A549 (cell line): ENCODE measurements at regions not wholly inside any gene's neighbourhood (a gene's known extent, or its start where the extent isn't known, plus 50 kb on each side); places are given as distances from the start of the nearest gene placed in this dataset.

Experiments
- ATAC-seq, 2 experiments: fragments of 200-7000 bp in 1 of 2; fragments of >200 bp in 1 of 2; cut with Nextera tagmentation in 1 of 2; cut with Tn5 transposase in 1 of 2; 3 replicates each; pipeline versions ENCODE4 v1.8.0 to v1.9.1; 2018 to 2020; ENCODE audit warnings: mild to moderate bottlenecking in 1 of 2, moderate library complexity in 1 of 2
- CTCF ChIA-PET: fragments of 300-600 bp; sonication (Branson Sonifier 250); formaldehyde crosslinking; extraction: SDS; loops from one replicate; lab custom pipeline; 2021; ENCODE audit warnings: antibody characterized with exemption, inconsistent platforms; lab: Yijun Ruan, JAX
- POLR2A ChIA-PET: fragments of 350-600 bp; formaldehyde crosslinking; extraction: SDS; loops from one replicate; lab custom pipeline; 2021; ENCODE audit warnings: antibody characterized with exemption, inconsistent platforms; lab: Yijun Ruan, JAX
- DNase-seq, 2 experiments: peaks; one replicate each; pipeline versions ENCODE4 v3.0.0 to v3.0.0-alpha.2; 2011 to 2016; ENCODE audit warnings: low read depth in 1 of 2, low spot score in 1 of 2
- FAIRE-seq: peaks from 2 replicates; lab custom pipeline; 2011; peaks lifted over from hg19 to GRCh38; lab: Jason Lieb, UNC
- H3K27ac ChIP-seq, 2 experiments: fragments of >200 bp; sonication (Bioruptor Twin); formaldehyde crosslinking; 3 replicates each; pipeline ENCODE4 v1.5.1; 2016 to 2017
- H3K4me1 ChIP-seq: fragments of >200 bp; sonication (Bioruptor Twin); formaldehyde crosslinking; 3 replicates; pipeline ENCODE4 v1.6.1; 2016
- H3K4me2 ChIP-seq: fragments of >200 bp; sonication (Bioruptor Twin); formaldehyde crosslinking; 3 replicates; pipeline ENCODE4 v1.6.1; 2016
- H3K4me3 ChIP-seq: fragments of >200 bp; sonication (Bioruptor Twin); formaldehyde crosslinking; 3 replicates; pipeline ENCODE4 v1.5.1; 2016
- H3K9me3 ChIP-seq: fragments of >200 bp; sonication (Bioruptor Twin); formaldehyde crosslinking; 3 replicates; pipeline ENCODE4 v1.6.1; 2016
- CHD2 ChIP-seq: fragments of 150-350 bp; IDR thresholded peaks from 2 replicates; pipeline ENCODE4 v1.6.1; 2014; ENCODE audit warnings: low read length; ENCODE audit not compliant: partially characterized antibody
- CHD4 ChIP-seq: fragments of 200-600 bp; sonication (generic); IDR thresholded peaks from 2 replicates; pipeline ENCODE4 v1.6.1; 2016; ENCODE audit warnings: antibody characterized with exemption, mild to moderate bottlenecking, borderline replicate concordance
- CTCF ChIP-seq: fragments of >200 bp; sonication (Bioruptor Twin); formaldehyde crosslinking; IDR thresholded peaks from 3 replicates; pipeline ENCODE4 v1.5.1; 2016
- EHMT2 ChIP-seq: fragments of 200-600 bp; sonication (generic); IDR thresholded peaks from 2 replicates; pipeline ENCODE4 v1.6.1; 2016; ENCODE audit warnings: antibody characterized with exemption, low read depth, mild to moderate bottlenecking, moderate library complexity
- ELK1 ChIP-seq: fragments of 150-350 bp; IDR thresholded peaks from 2 replicates; pipeline ENCODE4 v1.6.1; 2014; ENCODE audit warnings: low read depth, mild to moderate bottlenecking, low read length
- EP300 ChIP-seq, 2 experiments: fragments of >200 bp; sonication (Bioruptor Twin); formaldehyde crosslinking; IDR thresholded peaks; 2 replicates in 1 of 2; 3 replicates in 1 of 2; pipeline ENCODE4 v1.6.1; 2016 to 2017
- ESRRA ChIP-seq: fragments of 150-350 bp; IDR thresholded peaks from 2 replicates; pipeline ENCODE4 v1.6.1; 2014; ENCODE audit warnings: mild to moderate bottlenecking, low read length, borderline replicate concordance
- FOXS1 ChIP-seq: fragments of 250-450 bp; sonication (Bioruptor Pico); IDR thresholded peaks from 2 replicates; pipeline ENCODE4 v1.5.0; 2020; ENCODE audit warnings: mild to moderate bottlenecking, moderate library complexity
- HDAC2 ChIP-seq: fragments of 200-600 bp; sonication (generic); IDR thresholded peaks from 2 replicates; pipeline ENCODE4 v1.6.1; 2016
- HOXA7 ChIP-seq: fragments of 250-450 bp; sonication (Bioruptor Pico); IDR thresholded peaks from 2 replicates; pipeline ENCODE4 v1.5.0; 2020; ENCODE audit warnings: mild to moderate bottlenecking, moderate library complexity
- HOXB5 ChIP-seq: fragments of 250-450 bp; sonication (Bioruptor Pico); IDR thresholded peaks from 2 replicates; pipeline ENCODE4 v1.5.0; 2020; ENCODE audit warnings: mild to moderate bottlenecking, moderate library complexity
- JUN ChIP-seq, 2 experiments: fragments of >200 bp; sonication (Bioruptor Twin); formaldehyde crosslinking; IDR thresholded peaks; 2 replicates in 1 of 2; 3 replicates in 1 of 2; pipeline ENCODE4 v1.6.1; 2016 to 2017
- MYC ChIP-seq: IDR thresholded peaks from 2 replicates; pipeline ENCODE4 v1.6.1; 2012; ENCODE audit warnings: mild to moderate bottlenecking, inconsistent platforms, low read length, improper control_type of control experiment, borderline replicate concordance
- NFE2L2 ChIP-seq: fragments of 150-350 bp; conservative IDR thresholded peaks from 2 replicates; pipeline ENCODE4 v1.6.1; 2014; ENCODE audit warnings: low read length
- PBX3 ChIP-seq: IDR thresholded peaks from 2 replicates; pipeline ENCODE4 v1.6.1; 2012
- RARB ChIP-seq: fragments of 250-450 bp; sonication (Bioruptor Pico); IDR thresholded peaks from 2 replicates; pipeline ENCODE4 v1.8.0; 2021; ENCODE audit warnings: mild to moderate bottlenecking, moderate library complexity
- RCOR1 ChIP-seq: fragments of 150-350 bp; IDR thresholded peaks from 2 replicates; pipeline ENCODE4 v1.6.1; 2014; ENCODE audit warnings: antibody characterized with exemption, low read length, low read depth
- REST ChIP-seq: fragments of 200-600 bp; sonication (generic); IDR thresholded peaks from 2 replicates; pipeline ENCODE4 v1.6.1; 2016; ENCODE audit warnings: antibody characterized with exemption, mild to moderate bottlenecking, moderate library complexity
- SREBF2 ChIP-seq: fragments of 450-650 bp; IDR thresholded peaks from 2 replicates; pipeline ENCODE4 v1.6.1; 2014; ENCODE audit warnings: mild to moderate bottlenecking, moderate library complexity
- USF2 ChIP-seq: fragments of 450-650 bp; IDR thresholded peaks from 2 replicates; pipeline ENCODE4 v1.6.1; 2014; ENCODE audit warnings: antibody characterized with exemption
- ZC3H11A ChIP-seq: fragments of 450-650 bp; IDR thresholded peaks from 2 replicates; pipeline ENCODE4 v1.6.1; 2014; ENCODE audit warnings: antibody characterized with exemption, mild to moderate bottlenecking
- ZNF302 ChIP-seq: fragments of 250-450 bp; sonication (Bioruptor Pico); IDR thresholded peaks from 2 replicates; pipeline ENCODE4 v1.9.0; 2021; ENCODE audit warnings: inconsistent platforms, mild to moderate bottlenecking, moderate library complexity
- WGBS: methylation state at CpG from one replicate; pipeline ENCODE4 v1.1.6; 2017; ENCODE audit errors: missing lambda C conversion rate; 5-methylcytosine and 5-hydroxymethylcytosine counted together

- no peaks in the 10 kb centered on the region for H3K9me3 ChIP-seq
- no peaks in the 10 kb centered on the region for H3K4me1 ChIP-seq
- no peak overlapping the region for H3K4me3 ChIP-seq
- DNase-seq (no peak), FAIRE-seq (no peak), ATAC-seq (no peak)
- no peak for TF ChIP-seq EP300 (IDR thresholded peaks at IDR 0.05)
- TF ChIP-seq EHMT2: no peak
- TF ChIP-seq ESRRA: no peak
- TF ChIP-seq HOXA7 (CRISPR knock-in tag): no peak
- no peak for TF ChIP-seq CTCF
- TF ChIP-seq HOXB5 (CRISPR knock-in tag): no peak
- TF ChIP-seq REST: no peak
- no peak for TF ChIP-seq HDAC2
- POLR2A ChIA-PET: no interaction called here
- 0% methylated on average over 1 of the region's 1 CpG for WGBS
- H3K27ac ChIP-seq: no peak overlapping the region
- no peak overlapping the region for H3K4me2 ChIP-seq
- CTCF ChIA-PET: interaction anchor here (1.4 kb wide), 1 partner anchor 9 kb away, joined by 3 read pairs; no protein-coding TSS in a partner anchor
Measured at GRCh38 chr6:40075056-40075590, 140.9 kb upstream of the MOCS1 start.

GRCh38 chr6:40074306-40075055 lies 140.2 kb upstream of the MOCS1 start:
- DNase-seq: no peak
- WGBS: 24% methylated on average over 8 of the region's 8 CpGs
- ChIA-PET POLR2A (no interaction called here), CTCF (no interaction called here)
- Histone ChIP-seq H3K4me1 (no peaks in the 10 kb centered on the region), H3K4me2 (no peak overlapping the region), H3K9me3 (no peaks in the 10 kb centered on the region), H3K4me3 (no peak overlapping the region), H3K27ac (no peak overlapping the region)
- no peak for FAIRE-seq
- no peak for TF ChIP-seq CHD4
- no peak for TF ChIP-seq JUN (IDR thresholded peaks at IDR 0.05)
- TF ChIP-seq ELK1: no peak
- TF ChIP-seq USF2: no peak
- no peak for TF ChIP-seq ZC3H11A
- TF ChIP-seq SREBF2: no peak
- ATAC-seq: no peak

GRCh38 chr6:40066372-40066771 lies 132.1 kb upstream of the MOCS1 start:
- no peak for DNase-seq
- Histone ChIP-seq H3K27ac (no peak overlapping the region), H3K9me3 (no peaks in the 10 kb centered on the region), H3K4me1 (no peaks in the 10 kb centered on the region), H3K4me3 (no peak overlapping the region), H3K4me2 (no peak overlapping the region)
- ChIA-PET CTCF (no interaction called here), POLR2A (no interaction called here)
- no peak for FAIRE-seq
- ATAC-seq: no peak
- no peak for TF ChIP-seq NFE2L2
- no peak for TF ChIP-seq MYC
- TF ChIP-seq FOXS1 (CRISPR knock-in tag): no peak
- TF ChIP-seq RARB: no peak
- TF ChIP-seq ZNF302 (CRISPR knock-in tag): no peak
- no peak for TF ChIP-seq RCOR1
- no peak for TF ChIP-seq PBX3
- no peak for TF ChIP-seq CTCF
- no peak for TF ChIP-seq CHD2
